Ammon's horn (tissue), 1 donor: ENCODE measurements at regions not wholly inside any gene's neighbourhood (a gene's known extent, or its start where the extent isn't known, plus 50 kb on each side); places are given as distances from the start of the nearest gene placed in this dataset.

Experiments
- DNase-seq: peaks from one replicate; pipeline ENCODE4 v3.0.0-alpha.2; 2016; ENCODE audit warnings: low spot score

- no peak for DNase-seq
These were observed 882.9 kb downstream of the RPA4 start for GRCh38 chrX:97766501-97767095.

GRCh38 chrX:97787311-97787710, 903.6 kb downstream of the RPA4 start:
- DNase-seq = no peak

DNA sequence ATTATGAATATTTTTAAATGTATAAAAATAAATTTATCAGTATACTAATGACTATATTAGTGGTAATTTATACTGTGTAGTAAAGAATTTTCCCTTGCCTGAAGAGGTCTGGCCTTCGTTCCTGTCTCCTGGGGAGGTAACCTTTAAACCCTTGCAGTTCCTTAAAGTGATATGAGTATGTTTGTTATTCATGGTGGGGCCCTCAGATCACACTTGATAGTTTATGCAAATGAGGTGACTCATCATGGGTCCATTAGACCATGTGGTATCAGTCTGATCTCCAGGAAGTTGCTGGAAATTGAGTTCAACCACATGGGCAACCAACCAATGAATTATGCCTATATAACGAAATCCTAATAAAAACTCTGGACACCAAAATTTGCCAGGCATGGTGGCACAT, 904.1 kb downstream of the RPA4 start:
- DNase-seq = no peak

- DNase-seq = no peak
These were observed 907.1 kb downstream of the RPA4 start for GRCh38 chrX:97790850-97791249.

DNA sequence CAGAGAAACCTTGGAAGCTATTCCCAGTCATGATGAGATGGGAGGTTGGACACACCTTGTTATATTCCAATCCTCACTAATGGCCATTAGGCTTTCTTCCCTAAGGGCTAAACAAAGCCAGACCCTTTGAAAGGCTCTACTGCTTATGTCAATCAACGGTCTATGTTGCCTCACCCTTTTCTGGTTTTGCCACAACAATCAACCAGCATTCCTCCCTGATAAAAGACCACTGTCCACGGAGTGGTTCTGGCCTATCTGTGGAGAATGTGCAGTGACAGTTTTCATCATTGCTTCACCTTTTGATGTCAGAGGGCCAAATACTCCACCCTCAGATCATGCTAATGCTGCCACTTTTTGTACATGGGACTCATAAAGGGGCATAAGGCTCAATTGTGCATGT, 913.4 kb downstream of the RPA4 start:
- DNase-seq = no peak

DNA sequence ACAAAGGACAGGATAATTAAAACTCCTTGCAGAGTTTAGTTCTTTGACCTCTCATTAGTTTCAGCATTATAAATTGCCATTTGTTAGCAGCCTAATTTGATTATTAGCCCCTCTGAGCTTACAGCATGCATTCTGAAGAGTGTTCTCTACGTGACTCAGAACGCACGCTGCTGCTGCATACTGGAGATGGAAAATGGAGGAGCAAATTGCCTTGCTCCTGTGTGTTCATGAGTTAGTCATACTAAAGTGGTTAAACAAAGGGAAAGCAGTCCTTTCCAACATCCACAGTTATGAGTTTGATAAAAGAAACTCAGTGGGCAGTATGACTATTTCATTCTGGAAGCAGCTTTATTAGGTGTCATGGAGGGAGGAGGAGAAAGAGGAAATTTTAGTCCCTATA, 922.5 kb downstream of the RPA4 start:
- no peak for DNase-seq

DNA sequence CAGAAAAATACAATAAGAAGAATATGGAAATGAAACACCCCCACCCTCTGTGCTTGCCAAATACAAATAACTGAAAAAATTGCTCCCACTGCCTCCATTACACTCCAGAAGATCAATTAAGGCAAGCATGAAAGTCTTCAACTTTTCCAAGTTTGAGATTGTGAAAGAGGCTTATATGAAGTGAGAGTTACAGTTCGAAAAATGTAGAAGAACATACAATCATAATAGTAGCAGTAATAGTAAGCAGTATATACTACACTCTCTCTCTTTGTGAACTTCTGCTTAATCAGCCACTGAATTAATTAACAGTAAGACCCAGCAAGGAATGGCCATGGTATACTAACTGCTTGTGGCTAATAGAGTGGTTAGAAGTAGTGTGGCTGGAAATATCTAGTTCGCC, 923.2 kb downstream of the RPA4 start:
- no peak for DNase-seq

GRCh38 chrX:97820170-97820569, 936.5 kb downstream of the RPA4 start:
- no peak for DNase-seq

DNA sequence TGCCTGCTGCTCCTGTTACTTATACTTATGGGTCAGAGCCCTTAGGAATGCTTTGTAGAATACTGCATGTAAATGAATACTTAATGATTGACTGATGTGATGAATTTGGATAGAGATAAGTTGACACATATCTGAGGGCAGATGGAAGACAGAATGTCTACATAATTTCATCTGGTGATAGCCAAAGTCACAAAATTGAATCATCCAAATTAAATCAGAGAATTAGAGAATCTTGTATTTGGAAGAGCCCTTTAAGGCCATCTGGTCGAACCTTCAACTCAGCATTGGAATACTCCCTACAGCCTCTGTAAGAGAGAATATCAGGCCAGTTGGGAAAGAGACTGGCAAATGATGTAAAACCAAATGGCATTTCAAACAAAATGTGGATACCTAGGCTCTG, 944.8 kb downstream of the RPA4 start:
- DNase-seq = no peak

GRCh38 chrX:97835969-97836368, 952.3 kb downstream of the RPA4 start:
- no peak for DNase-seq

DNA sequence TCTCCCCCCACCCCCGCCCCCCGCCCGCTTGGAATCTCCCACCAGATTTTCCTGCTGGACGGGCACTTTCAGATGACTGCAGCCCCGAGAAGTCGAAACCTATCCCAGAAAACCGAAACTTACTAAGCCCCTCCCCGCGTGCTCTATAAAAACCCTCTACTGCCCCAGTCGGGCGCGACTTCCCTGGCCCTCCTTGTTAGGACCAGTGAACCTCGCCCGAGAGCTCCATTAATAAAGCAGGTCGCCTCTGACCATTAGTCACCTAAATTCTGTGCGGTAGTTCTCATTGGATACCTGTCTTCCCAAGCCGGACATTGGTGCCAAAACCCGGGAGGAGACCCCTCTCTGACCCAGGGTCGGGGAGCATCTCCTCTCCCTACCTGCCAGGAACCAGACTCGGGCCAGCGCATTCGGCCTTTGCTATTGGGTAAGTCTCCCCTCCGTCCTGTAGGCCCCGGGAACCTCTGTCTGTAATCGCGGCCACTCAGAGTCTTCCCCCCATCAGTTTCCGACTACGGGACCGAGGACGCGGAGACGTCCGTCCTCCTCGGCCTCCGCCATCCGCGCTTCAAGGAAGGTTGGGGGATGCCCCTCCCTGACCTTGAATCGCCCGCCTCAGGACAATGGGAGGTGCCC, 958.0 kb downstream of the RPA4 start:
- DNase-seq = no peak

GRCh38 chrX:97842468-97843199, 958.9 kb downstream of the RPA4 start:
- no peak for DNase-seq

GRCh38 chrX:97843200-97843811, 959.6 kb downstream of the RPA4 start:
- no peak for DNase-seq

- no peak for DNase-seq
These were observed 960.5 kb downstream of the RPA4 start for GRCh38 chrX:97844161-97844560.

DNA sequence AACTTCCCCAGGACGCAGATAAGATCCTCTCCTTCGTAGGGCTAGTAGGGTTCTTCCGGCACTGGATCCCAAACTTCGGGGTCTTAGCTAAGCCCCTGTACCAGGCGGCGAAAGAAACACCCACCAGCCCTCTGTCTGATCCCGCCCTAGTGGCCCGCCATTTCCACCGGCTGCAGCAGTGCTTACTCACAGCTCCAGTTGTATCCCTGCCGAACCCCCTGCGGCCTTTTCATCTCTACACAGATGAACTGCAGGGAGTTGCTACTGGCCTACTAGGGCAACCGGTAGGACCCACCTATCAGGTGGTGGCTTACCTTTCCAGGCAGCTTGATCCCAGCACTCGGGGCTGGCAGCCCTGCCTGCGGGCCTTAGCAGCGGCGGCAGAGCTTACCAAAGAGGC, 961.2 kb downstream of the RPA4 start:
- DNase-seq = no peak

DNA sequence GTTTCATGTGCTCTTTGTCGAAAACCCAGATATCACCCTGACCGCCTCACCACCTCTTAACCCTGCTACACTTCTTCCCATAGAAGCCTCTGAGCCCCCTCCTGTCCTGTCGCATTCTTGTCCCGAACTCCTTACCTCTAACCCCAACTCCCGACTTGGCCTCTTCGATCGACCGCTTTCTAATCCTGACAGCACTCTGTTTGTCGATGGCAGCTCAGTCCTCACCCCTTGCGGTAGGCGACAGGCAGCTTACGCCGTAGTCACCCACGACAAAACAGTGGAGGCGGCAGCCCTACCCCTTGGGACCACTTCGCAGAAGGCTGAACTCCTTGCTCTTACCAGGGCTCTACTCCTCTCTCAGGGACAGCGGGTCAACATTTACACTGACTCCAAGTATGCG, 961.7 kb downstream of the RPA4 start:
- DNase-seq = no peak

DNA sequence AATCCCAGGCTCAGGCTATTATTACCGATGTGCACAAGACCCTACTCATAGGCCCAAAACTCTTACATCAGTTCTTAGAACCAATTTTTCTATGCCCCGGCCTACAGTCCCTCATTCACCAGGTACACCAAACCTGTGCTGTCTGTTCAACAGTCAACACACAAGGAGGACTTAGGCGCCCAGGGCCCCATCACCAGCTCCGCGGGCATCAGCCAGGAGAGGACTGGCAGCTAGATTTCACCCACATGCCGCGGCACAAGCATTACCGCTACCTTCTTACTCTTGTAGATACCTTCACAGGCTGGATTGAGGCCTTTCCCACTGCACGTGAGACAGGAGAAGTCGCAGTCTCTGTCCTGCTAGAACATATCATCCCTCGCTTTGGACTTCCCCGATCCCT, 962.5 kb downstream of the RPA4 start:
- no peak for DNase-seq

- no peak for DNase-seq
These were observed 963.1 kb downstream of the RPA4 start for GRCh38 chrX:97846718-97847237.

- DNase-seq = no peak
These were observed 964.4 kb downstream of the RPA4 start for GRCh38 chrX:97847885-97848679.

- DNase-seq = no peak
These were observed 966.2 kb downstream of the RPA4 start for GRCh38 chrX:97849951-97850350.

DNA sequence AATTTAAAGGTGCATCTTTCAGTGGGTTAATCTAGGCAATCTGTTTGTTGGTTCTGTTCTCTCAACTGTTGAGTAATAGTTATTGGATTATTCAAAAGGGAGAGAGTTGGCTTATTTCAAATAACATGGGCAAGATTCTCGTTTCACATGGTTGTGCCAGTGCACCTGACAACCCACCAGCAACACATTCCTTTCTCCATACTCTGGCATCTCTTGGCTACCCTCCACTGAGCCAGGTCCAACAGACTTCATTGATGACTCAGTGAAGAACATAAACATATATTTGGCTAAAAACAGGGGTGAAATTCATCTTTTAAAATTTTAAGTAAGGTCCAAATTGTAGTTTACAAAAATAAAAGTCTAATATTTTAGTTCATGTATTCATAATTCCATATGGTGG, 967.2 kb downstream of the RPA4 start:
- DNase-seq = no peak

DNA sequence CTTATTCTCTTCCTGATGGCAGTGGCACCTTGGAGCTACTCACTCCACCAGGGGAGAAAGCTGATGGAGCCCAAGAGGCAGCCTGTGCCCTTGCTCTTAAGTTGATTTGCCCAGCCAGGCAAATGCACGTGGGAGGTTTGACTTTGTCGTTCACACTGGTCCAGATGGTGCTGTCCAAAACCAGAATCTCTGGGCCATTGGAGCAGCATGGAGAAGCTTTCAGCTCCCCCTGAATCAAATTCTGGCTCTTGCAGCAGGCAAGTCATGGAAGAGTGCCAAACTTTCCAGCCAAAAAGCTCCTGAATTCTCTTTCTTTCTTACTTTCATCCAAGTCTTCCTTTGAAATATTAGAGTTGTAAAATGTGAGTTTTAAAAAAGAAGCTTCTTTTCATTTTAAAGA, 970.4 kb downstream of the RPA4 start:
- peak; percentile 38 for DNase-seq
